PC-3 (cell line): ENCODE measurements at regions not wholly inside any gene's neighbourhood (a gene's known extent, or its start where the extent isn't known, plus 50 kb on each side); places are given as distances from the start of the nearest gene placed in this dataset.

Source experiments
- EZH2 ChIP-seq: fragments of 300-600 bp; sonication (generic); IDR thresholded peaks from one replicate; pipeline ENCODE4 v1.6.1; 2017; ENCODE audit warnings: antibody characterized with exemption, mild to moderate bottlenecking, low read length; ENCODE audit not compliant: unreplicated experiment
- EZH2phosphoT487 ChIP-seq: fragments of 300-600 bp; sonication (generic); IDR thresholded peaks from 2 replicates; pipeline ENCODE4 v1.6.1; 2018; ENCODE audit warnings: mild to moderate bottlenecking, antibody characterized with exemption, low read length, borderline replicate concordance
- TF ChIP-seq, protein P1 (sequence below): fragments of 300-600 bp; sonication (generic); conservative IDR thresholded peaks from 2 replicates; pipeline ENCODE4 v1.5.1; 2017; ENCODE audit warnings: antibody characterized with exemption, low read depth, mild to moderate bottlenecking, low read length

DNA sequence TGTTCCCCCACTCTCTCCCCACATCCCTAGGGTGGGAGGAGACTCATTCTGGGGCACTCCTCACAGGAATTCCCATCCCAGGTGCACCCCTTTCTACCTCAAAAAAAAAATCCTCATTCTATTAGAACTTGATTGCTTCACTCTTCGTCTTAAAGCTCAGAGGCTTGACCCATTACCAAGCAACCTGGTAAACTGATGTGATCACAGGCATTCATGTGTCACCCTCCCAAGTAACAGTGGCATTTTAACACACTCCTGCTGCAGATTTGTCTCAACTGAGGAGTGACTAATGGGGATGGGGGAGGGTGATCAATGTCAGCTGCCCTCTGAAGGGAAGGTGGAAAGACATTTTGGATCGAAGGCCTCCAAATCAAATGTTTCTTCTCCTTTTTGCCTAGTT is 78.1 kb upstream of the PTHLH start:
- TF ChIP-seq, protein P1, sequence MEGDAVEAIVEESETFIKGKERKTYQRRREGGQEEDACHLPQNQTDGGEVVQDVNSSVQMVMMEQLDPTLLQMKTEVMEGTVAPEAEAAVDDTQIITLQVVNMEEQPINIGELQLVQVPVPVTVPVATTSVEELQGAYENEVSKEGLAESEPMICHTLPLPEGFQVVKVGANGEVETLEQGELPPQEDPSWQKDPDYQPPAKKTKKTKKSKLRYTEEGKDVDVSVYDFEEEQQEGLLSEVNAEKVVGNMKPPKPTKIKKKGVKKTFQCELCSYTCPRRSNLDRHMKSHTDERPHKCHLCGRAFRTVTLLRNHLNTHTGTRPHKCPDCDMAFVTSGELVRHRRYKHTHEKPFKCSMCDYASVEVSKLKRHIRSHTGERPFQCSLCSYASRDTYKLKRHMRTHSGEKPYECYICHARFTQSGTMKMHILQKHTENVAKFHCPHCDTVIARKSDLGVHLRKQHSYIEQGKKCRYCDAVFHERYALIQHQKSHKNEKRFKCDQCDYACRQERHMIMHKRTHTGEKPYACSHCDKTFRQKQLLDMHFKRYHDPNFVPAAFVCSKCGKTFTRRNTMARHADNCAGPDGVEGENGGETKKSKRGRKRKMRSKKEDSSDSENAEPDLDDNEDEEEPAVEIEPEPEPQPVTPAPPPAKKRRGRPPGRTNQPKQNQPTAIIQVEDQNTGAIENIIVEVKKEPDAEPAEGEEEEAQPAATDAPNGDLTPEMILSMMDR = no peak
- TF ChIP-seq EZH2phosphoT487 (no peak), EZH2 (no peak)
